Upper lobe of left lung (tissue), 6 donors: ENCODE measurements at regions not wholly inside any gene's neighbourhood (a gene's known extent, or its start where the extent isn't known, plus 50 kb on each side); places are given as distances from the start of the nearest gene placed in this dataset.

Source experiments
- ATAC-seq, 2 donors: fragments of 200-7000 bp; cut with Tn5 transposase; one replicate each; pipeline ENCODE4 v1.9.1; 2022; ENCODE audit warnings: mild to moderate bottlenecking in 2 of 2, moderate library complexity in 2 of 2; ENCODE audit not compliant: low FRiP score in 2 of 2
- DNase-seq, 2 donors: peaks; one replicate each; pipeline ENCODE4 v3.0.0-alpha.2; 2019 to 2020
- H3K27ac ChIP-seq, 4 donors: fragments of 200-600 bp; sonication (generic); one replicate each; pipeline ENCODE4 v1.5.1; 2016 to 2019
- H3K27me3 ChIP-seq, 4 donors: fragments of 200-600 bp; sonication (generic); one replicate each; pipeline ENCODE4 v1.5.1; 2017 to 2019
- H3K36me3 ChIP-seq, 4 donors: fragments of 200-600 bp; sonication (generic); one replicate each; pipeline ENCODE4 v1.5.1; 2016 to 2019
- H3K4me1 ChIP-seq, 4 donors: fragments of 200-600 bp; sonication (generic); one replicate each; pipeline ENCODE4 v1.5.1; 2018 to 2019
- H3K4me3 ChIP-seq, 4 donors: fragments of 200-600 bp; sonication (generic); one replicate each; pipeline ENCODE4 v1.5.1; 2017 to 2019; ENCODE audit warnings: mild to moderate bottlenecking in 2 of 4, moderate library complexity in 1 of 4
- H3K9me3 ChIP-seq, 4 donors: fragments of 200-600 bp; sonication (generic); one replicate each; pipeline ENCODE4 v1.5.1; 2018 to 2019
- EP300 ChIP-seq, 4 donors: sonication (generic); formaldehyde crosslinking; IDR thresholded peaks; one replicate each; pipeline ENCODE4 v1.5.1; 2017; ENCODE audit warnings: antibody characterized with exemption in 4 of 4, control low read depth in 2 of 4
- POLR2A ChIP-seq, 4 donors: fragments of 450-650 bp; IDR thresholded peaks; one replicate each; pipeline ENCODE4 v1.5.1; 2016 to 2017; ENCODE audit warnings: antibody characterized with exemption in 4 of 4, mild to moderate bottlenecking in 2 of 4
- POLR2AphosphoS5 ChIP-seq, 2 donors: sonication (generic); formaldehyde crosslinking; IDR thresholded peaks; one replicate each; pipeline ENCODE4 v1.5.1; 2017; ENCODE audit warnings: antibody characterized with exemption in 2 of 2
- WGBS, 2 donors: methylation state at CpG; one replicate each; pipeline ENCODE4 v1.1.5; 2017 to 2018; 5-methylcytosine and 5-hydroxymethylcytosine counted together
- TF ChIP-seq, protein P1 (sequence below), 6 experiments: fragments of 450-650 bp in 4 of 6; fragments of 200-600 bp in 2 of 6; sonication (generic) in 2 of 6; IDR thresholded peaks; one replicate each; pipeline ENCODE4 v1.5.1; 2016 to 2019; ENCODE audit warnings: antibody characterized with exemption in 6 of 6
- donor health status: DM: no; HTN: no; CAD: no; lungs with moderate emphysema.
- donor health status: DM: no; HTN: yes; CAD: no; lungs with severe emphysema.

DNA sequence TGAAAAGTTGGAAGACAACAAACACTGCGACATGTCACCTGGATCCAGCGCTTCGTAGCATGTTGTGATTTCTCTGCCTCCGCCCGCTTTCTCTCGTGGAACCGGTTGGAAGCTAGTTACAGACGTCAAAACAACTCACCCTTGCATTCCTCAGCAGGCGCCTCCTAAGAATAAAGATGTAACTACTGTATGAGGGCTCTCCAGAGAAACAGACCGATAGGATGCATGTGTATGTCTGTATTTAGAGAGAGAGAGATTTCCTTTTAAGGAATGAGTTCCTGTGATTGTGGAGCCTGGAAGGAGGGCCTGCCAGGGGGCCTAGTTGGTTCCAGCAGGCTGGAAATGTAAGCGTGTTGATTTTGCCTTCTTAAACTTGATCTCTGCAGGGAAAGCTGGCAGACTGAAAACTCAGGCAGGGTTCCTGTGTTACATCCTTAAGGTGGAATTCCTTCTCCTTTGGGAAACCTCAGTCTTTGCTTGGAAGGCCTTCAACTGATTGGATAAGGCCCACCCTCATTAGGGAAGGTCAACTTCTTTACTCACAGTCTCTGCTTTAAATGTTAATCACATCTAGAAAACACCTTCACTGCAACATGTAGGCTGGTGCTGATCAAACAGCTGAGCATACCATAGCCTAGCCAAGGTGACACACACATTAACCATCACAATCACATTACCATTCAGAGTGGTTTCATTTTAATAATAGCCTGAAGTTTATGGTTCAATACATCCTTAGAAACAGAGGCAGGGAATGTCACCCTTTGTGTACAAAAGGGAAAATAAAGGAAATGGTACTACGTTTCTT, 163.8 kb downstream of the SYK start:
- H3K4me1 ChIP-seq, result peaks cover 0 to 11% (median 7%) of the 10 kb centered on the region in 4 donors
- H3K36me3 ChIP-seq, result no peaks in the 10 kb centered on the region
- no peak for DNase-seq
- no peak for ATAC-seq
- peak overlapping the region in 1 of 4 donors; percentile 8 for H3K4me3 ChIP-seq
- 66 to 76% methylated on average over 12 of the region's 12 CpGs for WGBS, 2 donors
- H3K27me3 ChIP-seq, result no peaks in the 10 kb centered on the region
- TF ChIP-seq, protein P1, sequence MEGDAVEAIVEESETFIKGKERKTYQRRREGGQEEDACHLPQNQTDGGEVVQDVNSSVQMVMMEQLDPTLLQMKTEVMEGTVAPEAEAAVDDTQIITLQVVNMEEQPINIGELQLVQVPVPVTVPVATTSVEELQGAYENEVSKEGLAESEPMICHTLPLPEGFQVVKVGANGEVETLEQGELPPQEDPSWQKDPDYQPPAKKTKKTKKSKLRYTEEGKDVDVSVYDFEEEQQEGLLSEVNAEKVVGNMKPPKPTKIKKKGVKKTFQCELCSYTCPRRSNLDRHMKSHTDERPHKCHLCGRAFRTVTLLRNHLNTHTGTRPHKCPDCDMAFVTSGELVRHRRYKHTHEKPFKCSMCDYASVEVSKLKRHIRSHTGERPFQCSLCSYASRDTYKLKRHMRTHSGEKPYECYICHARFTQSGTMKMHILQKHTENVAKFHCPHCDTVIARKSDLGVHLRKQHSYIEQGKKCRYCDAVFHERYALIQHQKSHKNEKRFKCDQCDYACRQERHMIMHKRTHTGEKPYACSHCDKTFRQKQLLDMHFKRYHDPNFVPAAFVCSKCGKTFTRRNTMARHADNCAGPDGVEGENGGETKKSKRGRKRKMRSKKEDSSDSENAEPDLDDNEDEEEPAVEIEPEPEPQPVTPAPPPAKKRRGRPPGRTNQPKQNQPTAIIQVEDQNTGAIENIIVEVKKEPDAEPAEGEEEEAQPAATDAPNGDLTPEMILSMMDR (IDR thresholded peaks at IDR 0.05), result no peak
- TF ChIP-seq EP300 (IDR thresholded peaks at IDR 0.05), result no peak
- TF ChIP-seq POLR2A (IDR thresholded peaks at IDR 0.05), result no peak
- no peak for TF ChIP-seq POLR2AphosphoS5 (IDR thresholded peaks at IDR 0.05)
- H3K9me3 ChIP-seq, result no peaks in the 10 kb centered on the region
- no peak overlapping the region for H3K27ac ChIP-seq

DNA sequence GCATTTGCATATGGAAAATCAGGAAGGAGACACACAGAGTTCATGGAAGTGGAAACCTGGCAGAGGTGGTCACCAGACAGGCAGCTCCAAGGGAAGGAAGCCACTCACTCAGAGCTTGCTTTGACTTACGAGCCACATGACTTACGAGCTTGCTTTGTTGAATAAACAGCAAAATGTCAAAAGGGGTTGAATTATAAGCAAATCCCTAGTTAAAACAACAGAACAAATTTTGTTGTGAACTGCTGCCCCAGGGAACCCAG, 164.3 kb downstream of the SYK start:
- no peaks in the 10 kb centered on the region for H3K36me3 ChIP-seq
- DNase-seq, result no peak
- peaks cover 0 to 11% (median 7%) of the 10 kb centered on the region in 4 donors for H3K4me1 ChIP-seq
- H3K27me3 ChIP-seq, result no peaks in the 10 kb centered on the region
- H3K27ac ChIP-seq, result no peak overlapping the region
- WGBS, 2 donors, result 70 to 89% methylated on average over 2 of the region's 2 CpGs
- no peaks in the 10 kb centered on the region for H3K9me3 ChIP-seq
- no peak for ATAC-seq
- TF ChIP-seq, protein P1 (IDR thresholded peaks at IDR 0.05), result no peak
- TF ChIP-seq POLR2AphosphoS5 (IDR thresholded peaks at IDR 0.05), result no peak
- H3K4me3 ChIP-seq, result no peak overlapping the region

DNA sequence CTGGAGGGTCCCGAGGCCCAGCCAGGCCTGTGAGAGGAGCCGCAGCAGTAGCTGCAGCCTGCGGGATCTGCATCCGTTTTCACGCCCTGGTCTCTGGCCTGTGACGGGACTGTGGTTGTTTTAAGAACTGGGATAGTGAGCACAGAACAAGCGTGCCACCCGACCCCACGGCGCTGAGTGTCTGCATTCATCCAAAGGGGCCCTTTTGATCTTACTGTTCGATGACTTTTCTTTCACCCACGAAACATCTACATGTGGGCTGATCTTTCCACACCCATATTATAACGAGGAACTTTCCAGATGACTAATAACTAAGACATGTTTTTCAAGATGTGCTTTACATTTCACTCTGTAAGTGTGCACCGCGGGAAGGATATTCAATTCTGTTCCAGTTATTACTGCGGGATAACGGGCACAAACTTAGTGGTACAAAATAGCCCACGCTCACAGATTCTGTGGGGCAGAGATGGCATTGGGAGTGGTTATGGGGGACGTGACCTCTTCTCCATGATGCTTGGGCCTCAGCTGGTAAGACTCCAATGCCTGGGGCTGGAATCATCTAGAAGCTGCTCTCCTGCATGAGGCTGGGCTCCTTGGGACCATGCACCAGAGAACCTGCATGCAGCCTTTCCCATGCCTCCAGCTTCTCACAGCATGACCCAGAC, 165.0 kb downstream of the SYK start:
- Histone ChIP-seq H3K27me3 (no peaks in the 10 kb centered on the region), H3K4me1 (peaks cover 0 to 11% (median 7%) of the 10 kb centered on the region in 4 donors), H3K4me3 (no peak overlapping the region), H3K9me3 (no peaks in the 10 kb centered on the region), H3K36me3 (no peaks in the 10 kb centered on the region), H3K27ac (no peak overlapping the region)
- TF ChIP-seq POLR2AphosphoS5 (IDR thresholded peaks at IDR 0.05) (no peak), POLR2A (IDR thresholded peaks at IDR 0.05) (no peak), EP300 (IDR thresholded peaks at IDR 0.05) (no peak)
- TF ChIP-seq, protein P1 (IDR thresholded peaks at IDR 0.05), result no peak
- WGBS, 2 donors, result 83 to 91% methylated on average over 17 to 19 of the region's 19 CpGs
- peak in 1 of 2 donors; percentile 43 for DNase-seq
- no peak for ATAC-seq

DNA sequence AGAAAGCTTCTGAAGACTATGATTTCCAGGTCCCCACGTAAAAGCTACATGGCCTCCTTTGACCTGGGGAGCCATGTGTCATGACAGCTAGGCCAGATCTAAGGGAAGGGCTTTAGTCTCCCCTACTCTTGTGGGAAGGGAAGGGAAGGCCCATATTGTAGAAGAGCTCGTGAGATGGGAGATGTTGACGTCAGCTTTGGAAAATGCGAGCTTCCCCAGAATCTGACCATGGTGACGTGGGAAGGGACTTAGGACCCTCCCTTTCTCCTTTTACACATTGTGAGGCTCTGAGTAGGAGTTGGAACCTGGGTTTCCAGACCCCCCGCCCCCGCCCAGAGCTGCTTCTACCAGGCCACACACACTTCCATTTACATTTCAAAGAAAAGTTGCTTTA, 165.5 kb downstream of the SYK start:
- DNase-seq (no peak), ATAC-seq (no peak)
- 91 to 94% methylated on average over 7 of the region's 7 CpGs for WGBS, 2 donors
- H3K4me1 ChIP-seq, result peaks cover 0 to 11% (median 7%) of the 10 kb centered on the region in 4 donors
- no peak for TF ChIP-seq EP300 (IDR thresholded peaks at IDR 0.05)
- TF ChIP-seq POLR2A (IDR thresholded peaks at IDR 0.05), result no peak
- TF ChIP-seq, protein P1 (IDR thresholded peaks at IDR 0.05), result no peak
- no peak for TF ChIP-seq POLR2AphosphoS5 (IDR thresholded peaks at IDR 0.05)
- no peak overlapping the region for H3K27ac ChIP-seq
- no peaks in the 10 kb centered on the region for H3K36me3 ChIP-seq
- H3K9me3 ChIP-seq, result no peaks in the 10 kb centered on the region
- H3K27me3 ChIP-seq, result no peaks in the 10 kb centered on the region
- H3K4me3 ChIP-seq, result no peak overlapping the region
